Left hindlimb (tissue), 1 donor: ENCODE measurements at regions not wholly inside any gene's neighbourhood (a gene's known extent, or its start where the extent isn't known, plus 50 kb on each side); places are given as distances from the start of the nearest gene placed in this dataset.
"Not testable (repeated sequence)": the region's sequence is repeated elsewhere in the genome, so short reads cannot be mapped to it uniquely, and the experiment has no call there.

ENCODE experiments used
- DNase-seq: peaks from one replicate; pipeline ENCODE4 v3.0.0-alpha.2; 2018

DNA sequence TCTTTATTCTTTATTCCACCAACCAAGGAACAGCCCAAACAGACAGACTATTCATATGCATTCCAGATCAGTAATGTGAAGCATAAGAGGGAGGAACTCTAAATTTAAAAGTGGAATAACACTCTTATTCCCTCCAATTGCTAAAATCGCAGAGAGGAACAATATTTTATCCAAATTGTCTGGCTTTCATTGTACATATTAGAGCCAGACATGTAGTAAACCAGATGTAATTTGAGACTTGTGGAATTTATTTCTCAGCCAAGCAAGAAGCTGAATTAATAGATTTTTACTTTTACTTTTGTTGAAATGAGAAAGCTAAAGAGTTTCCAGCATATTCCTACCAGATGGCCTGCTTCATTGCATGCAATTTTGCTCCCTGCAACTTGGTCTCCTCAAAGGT is 674.6 kb upstream of the SLIT2 start:
- no peak for DNase-seq

DNA sequence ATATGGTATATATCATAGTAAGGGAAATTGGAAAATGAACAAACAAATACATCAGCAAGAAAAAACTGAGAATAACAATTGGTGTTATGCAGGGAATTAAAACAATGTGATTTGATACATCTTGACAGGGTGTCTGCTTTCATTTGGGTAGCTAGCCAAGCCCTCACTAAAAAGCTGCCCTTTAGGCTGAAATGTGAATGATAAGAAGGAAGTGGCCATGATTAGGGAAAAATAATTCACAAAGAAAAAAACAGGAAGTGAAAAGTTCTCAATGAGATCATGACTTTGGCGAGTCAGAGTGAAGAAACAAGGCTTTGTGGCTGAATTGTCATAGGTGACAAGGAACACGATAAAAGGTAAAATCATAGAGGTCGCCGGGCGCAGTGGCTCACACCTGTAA is 675.8 kb upstream of the SLIT2 start:
- no peak for DNase-seq

DNA sequence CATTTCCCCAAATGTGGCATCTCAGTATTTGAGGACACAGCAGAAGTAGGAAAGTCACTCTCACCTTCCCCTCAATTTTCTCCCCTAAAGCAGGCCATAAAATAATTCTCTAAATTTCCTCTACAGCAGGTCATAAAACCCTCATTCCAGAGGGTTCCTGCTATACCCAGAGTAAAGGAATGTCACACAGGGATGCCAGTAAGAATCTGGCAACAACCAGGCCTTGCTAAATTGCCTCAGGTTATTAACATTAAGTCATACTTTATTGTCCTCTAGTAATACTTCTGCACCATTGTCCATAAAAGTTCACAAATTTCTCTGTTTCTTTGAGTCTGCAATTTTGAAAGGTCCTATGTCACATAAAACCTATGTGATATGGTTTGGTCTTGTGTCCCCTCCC is 685.7 kb upstream of the SLIT2 start:
- no peak for DNase-seq

DNA sequence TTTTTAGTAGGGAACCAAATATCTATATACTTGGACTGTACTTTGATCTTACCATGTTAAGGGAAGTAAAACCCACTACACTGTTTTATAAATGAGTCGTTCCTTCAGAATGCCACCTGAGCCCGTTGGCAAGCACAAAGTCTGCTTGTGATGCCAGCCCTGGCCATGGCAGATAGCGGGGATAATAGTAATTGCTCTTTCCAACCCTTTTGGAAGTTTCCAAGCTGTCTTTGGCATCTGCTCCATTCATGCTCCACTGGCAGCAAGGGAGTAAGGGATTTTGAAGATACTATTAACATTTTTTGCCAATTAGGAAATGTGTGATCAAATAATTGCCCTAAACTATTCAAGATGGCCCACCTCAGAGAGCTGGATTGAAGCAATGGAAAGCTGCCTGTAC is 689.2 kb upstream of the SLIT2 start:
- no peak for DNase-seq

DNA sequence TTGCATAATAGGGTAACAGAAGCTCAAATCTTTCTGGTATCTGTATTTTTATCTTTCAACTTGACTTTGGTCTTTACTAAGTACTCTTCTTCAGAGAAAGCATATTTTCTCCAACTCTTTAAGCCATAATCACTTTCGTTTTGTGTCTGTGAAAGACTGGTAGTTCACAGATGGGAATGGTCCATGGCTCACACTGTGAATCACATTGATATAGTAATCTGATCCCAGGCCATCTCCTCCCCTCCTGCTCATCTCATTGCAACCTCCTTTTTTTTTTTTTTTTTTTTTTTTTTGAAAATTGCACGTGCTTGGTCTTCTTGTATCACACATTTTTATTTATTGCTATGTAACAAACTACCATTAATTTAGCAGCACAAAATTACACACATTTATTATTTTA is 694.5 kb upstream of the SLIT2 start:
- DNase-seq = no peak

DNA sequence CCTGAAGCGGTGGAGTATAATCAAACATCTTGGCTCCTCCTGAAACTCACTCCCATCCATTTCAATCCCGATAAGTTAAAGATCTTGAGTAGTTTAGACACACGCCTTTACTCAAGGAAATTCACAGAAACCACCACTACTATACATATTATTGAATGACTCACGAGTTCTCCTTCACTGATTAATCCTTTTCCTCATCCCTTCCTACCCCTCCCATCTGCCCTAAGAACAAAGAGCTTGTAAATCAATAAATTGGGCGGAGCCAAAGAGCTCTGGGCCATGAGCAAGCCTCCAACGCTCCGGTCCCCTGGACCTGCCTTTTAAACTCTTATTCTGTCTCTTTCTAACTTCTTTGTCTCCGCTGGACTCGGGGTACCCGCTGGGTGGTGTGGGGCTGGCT is 695.4 kb upstream of the SLIT2 start:
- not testable (repeated sequence) for DNase-seq

DNA sequence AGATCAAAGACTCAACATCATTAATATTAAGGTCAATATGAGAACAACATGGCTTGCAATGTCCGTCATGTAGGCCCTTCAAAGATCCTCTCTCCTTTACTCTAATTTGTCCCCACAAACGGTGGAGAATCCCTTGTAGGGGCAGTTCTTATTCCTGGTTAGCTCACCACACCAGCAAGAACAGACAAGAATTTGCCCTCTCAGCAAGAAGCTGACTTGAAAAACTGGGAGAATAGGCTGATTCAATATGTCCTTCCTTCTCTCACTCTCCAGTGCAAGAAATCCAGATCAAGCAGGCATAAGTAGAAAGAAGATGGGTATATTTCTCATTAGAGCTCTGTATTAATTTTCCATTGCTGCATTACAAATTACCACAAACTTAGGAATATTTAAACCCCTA is 704.2 kb upstream of the SLIT2 start:
- no peak for DNase-seq

DNA sequence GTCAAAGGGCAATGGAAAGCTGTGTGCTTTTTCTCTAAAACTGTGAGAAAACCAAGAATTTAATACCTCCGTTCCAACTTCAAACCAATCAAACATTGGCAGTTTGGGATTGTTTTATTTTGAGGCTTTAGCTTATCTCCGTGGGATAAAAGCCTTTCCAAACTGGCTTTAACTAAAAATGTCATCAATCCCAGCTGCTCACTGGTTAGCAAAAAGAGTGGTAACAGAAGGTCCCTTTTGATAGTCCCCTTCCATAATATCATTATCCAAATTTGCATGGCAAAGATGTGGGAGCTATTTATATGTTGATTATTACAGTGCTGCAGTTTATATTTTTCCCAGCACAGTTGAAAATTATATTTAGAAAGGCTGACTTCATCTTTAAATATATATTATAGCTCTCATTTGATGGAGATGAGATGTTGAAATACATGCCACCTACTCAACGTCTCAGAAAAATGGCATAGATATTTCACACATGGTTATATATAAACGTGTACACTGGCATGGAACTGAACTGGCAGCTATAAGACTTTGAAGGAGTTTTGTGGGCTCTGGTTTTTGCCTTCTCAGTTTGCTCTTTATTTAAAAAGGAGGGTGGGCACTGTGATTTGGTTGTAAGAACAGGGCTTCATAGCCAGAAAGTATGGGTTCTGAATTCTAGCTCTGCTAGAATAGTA is 707.1 kb upstream of the SLIT2 start:
- DNase-seq = no peak

DNA sequence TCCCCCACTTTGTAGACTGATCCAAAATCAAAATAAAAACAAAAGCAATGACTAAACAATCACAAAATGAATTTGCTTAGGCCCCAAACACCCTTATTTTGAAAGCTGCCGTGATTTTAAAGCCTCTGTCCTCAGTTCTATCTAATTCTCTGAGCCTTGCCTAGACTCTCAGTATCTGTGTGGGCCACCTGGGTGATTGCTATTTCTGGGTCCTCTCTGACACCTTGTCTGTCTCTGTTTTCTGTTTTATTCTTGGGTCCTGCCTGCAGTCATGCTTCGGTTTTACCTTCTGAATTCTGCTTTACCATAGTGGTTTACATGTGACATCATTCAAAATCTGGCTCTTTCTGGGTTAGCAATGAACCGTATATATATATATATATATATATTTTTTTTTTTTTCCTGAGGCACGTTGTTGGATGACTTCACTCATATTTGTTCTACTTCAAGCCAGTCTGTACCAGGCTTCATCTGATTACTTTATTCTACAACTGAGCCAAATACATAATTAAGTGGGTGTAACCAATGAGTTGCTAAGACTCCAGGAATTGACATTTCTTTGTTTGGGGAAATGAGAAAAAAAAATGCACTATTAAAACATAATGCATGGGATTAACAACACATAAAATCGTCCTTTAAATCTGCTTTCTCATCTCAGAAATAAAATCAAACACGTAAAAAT is 710.7 kb upstream of the SLIT2 start:
- no peak for DNase-seq

DNA sequence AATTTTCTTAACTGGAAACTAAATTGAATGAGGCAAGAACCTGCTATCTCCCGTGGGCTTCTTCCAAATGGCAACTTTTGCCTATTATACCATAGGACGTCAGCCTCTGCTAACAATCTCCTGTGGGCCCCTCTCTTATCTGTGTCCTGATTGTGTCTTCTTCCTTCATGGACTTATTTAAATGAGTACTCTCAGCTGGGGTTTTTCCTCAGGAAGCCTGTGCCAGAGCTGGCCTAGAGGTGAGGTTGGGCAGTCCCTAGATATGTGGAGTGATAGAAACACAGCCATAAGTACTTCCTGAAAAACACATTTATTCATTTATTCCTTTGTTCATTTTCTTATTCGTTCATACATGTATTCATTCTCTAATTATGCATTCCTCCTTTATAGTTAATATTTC is 712.5 kb upstream of the SLIT2 start:
- no peak for DNase-seq

DNA sequence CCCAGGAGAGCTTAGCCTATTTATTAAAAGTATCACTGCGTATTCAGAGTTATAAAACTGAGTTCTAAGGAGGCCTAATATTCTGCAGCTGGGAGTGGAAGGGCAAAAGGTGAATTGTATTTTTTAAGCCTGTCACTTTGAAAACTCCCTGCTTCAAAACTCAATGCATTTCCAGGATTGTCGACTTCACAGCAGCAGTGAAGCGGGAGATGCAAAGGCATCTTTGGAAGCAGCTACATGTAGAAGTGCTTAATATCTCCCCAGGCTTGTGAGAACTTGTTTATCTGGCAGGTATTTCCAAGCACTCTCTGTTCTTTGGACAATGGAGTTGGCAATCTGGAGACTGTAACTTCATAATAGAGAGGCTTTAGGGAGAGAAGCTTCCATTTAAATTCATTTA is 717.5 kb upstream of the SLIT2 start:
- no peak for DNase-seq

DNA sequence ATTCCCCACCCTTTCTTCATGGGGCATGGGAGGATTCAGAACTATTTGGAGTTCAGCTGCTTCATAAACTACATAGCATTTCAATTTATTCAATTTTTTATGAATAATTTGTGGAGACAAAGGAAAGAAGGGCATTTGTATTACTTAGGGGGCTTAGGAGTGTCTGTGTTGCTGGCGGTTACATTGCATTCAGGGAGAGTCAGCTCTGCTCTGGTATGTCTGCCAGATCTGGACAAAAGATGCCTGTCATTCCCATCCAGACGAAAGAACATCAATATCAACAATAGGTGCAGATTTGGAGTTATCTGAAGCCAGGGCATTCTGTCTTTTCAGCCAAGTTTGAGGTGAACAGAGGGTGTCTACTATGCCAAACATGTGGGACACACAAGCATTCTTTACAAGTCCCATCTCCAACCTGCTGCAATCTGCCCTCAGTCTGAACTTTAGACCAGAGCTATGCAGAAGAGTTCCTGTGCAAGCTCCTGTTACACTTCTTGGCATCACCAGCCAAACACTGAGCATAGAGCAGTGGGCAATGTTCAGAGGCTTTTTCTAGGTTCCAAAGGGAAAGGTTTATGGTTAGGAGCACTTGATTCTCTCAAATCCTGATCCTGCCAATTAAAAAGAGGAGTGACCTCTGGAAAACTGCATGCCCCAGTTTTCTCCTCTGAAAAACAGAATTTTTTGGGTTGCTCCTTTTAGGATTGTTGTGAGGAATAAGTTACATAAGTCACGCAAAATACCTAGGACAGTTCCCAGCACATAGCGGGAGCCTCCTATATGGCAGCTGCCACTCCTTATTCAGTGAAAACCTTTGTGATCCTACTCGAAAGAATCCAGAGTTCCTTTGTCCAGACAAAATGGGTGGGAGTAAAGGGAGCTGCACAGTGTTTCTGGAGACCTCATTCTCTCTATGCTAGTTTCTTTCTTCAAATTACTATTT is 719.5 kb upstream of the SLIT2 start:
- no peak for DNase-seq

DNA sequence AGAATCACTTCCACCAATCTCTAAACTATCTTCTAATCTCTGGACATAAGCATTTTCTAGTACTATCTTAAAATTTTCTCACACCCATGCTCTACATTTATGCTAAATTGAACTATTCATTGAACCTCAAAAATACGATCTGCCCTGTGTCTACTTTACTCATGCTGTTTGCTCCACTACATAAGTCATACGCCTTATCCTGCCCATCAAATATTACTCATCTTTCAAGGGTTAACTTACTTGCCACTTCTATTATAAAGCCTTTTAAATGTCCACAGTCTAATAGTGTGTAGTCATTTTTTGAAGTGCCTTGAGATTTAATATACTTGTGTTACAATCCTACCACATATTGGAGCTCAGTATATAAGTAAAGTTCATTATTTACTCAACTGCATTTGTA is 727.7 kb upstream of the SLIT2 start:
- DNase-seq = no peak

DNA sequence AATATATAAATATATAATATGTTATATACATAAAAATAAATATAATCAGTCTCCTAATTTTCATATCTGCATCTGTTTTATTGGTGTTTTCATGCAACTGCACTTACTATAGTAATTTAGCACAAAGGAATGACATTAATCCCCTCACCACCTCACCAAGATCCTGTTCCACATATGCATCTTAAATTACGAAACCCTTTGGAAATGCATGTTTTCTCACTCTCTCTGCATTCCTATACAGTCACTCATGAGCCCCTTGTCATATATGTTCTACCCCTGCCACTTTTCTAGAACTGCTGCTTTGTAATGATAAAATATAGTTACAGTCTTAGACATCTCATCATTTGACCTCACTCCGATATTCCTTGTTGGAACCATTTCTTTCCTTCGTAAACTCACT is 728.7 kb upstream of the SLIT2 start:
- no peak for DNase-seq

DNA sequence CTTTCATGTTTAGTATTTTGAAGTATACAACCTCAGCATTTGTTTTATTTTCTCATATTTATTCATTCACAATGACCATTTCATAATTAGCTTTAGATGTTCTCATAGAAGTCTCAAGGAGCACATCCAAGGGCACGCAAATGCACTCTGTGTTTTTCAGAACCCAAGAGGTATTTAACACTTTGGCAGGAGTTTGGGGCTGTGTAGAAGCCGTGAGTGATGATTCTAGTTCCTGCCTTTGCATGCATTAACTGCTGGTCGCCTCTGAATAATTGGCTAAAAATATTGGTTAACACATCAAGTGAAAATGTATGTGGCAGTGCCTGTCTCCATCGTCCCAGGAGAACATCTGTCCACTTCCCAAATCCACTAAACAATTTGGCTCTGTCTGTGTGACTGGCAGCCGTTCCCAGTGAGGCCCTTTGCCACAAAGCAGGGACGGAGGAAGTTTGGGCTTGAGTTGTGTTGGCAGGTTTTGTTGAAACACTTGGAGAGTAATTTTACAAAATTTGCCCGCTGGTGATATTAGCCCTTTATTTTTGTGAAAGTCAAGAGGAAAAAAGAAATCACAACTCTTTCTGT is 730.7 kb upstream of the SLIT2 start:
- peak; percentile 48 for DNase-seq

DNA sequence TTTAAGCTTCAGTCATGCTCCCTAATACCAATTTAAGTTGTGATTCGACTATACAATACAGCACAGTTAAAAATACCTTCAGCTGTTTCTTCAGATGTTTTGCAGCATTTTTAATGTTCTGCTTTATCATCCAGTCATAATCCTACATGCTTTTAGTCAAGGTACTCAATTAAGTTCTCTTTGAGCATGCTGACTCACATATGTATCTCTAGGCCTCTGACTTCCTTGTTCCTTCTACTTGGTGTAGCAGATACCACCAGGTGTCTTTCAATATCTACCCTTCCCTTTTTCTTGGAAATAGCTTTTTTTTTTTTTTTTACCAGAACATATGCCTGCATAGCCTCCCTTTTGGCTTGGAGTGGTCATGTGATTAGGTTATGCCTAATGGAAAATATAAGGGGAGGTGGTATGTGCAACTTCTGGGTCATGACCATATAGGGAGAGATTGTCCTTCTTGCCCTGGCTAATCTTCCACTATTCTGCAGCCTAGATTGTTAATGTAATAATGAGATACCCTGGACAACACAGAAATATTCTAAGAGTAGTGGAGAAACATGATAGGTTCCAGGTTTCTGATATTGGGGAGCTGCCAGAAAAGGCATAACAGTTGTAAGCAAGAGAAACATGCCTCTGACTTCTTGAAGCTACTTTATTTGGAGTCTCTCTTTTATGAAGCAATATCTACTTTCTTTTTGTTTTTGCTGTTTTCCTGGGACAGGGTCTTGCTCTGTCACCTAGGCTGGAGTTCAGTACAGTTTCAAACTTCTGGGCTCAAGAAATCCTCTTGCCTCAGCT is 737.2 kb upstream of the SLIT2 start:
- DNase-seq = no peak

DNA sequence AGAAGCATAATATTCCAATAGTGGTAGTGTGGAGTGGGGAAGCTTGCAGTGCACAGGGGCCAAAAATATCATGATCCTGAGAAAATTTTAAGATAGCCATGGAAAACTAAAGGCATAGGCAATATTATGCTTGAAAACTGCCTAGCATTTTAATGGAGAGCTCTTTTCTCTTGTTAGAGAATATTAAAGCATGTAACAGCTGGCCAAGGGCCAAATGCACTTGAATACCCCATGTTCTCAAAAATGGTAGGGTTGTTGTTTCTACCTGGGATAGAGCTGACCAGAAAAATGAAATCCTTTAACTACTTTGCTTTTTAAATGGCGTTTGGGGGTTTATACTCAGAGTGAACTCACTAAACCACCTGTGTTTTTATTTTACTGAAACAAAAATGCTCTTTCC is 739.6 kb upstream of the SLIT2 start:
- DNase-seq = no peak

DNA sequence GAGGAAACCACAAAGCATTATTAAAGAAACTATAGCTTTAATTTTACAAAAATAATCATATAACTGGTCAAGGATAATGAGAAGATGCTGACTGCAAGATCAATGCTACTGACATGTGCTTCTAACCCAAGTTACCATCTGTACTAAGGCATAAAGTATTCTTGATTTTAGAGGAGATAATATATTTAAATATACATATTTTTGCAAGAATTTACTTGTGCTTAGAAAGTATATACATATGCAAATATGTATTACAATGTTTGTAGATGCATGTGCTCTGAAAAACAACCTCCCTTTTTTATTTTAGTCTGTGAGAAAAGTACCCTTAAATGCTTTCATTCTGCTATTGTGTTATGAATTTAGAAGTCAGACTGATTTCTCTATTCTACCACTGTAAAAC is 740.7 kb upstream of the SLIT2 start:
- DNase-seq = no peak

DNA sequence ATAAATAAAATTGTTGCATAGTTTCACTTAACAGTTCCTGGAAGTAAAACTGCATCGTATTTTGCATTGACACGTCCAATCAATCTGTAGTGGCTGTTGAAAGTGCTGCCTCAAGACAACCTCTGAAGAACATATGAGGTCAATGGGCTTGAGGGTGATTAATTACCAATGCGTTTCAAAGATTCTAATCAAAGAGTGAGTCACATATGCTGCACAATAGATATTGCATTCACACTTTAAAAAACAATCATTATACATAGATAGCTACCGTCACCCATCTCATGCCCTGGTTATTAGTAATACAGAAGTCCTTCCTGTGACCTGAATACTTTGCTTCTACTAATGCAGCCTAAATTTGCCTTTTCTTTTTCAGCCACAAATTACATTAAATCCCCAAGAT is 743.3 kb upstream of the SLIT2 start:
- no peak for DNase-seq

DNA sequence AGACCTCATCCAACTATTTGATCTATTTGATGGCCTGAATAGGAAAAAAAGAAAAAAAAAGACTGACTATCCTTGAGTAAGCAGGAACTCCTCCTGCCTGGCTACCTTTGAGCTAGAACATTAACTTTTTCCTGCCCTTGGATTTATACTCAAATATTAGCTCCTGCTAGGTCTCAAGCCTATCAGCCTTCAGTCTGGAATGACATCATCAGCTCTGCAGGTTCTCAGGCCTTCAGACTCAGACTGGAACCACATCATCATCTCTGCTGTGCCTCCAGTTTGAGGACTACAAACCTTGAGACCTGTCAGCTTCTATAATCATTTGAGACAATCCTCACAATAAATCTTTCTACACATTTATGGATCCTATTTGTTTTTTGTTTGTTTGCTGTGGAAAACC is 754.0 kb upstream of the SLIT2 start:
- no peak for DNase-seq

DNA sequence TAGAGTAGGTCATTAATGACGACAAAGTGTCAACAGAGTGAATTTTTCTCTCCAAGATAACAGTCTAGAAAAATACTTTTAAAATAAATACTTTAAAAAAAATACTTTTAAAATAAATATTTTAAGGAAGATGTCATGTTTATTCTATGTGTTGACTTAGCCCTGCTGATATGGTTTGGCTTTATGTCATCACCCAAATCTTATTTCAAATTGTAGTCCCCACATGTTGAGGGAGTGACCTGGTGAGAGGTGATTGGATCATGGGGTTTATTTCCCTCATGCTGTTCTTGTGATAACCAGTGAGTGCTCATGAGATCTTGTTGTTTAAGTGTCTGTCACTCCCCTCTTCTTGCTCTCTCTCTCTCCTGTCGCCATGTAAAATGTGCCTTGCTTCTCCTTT is 754.9 kb upstream of the SLIT2 start:
- DNase-seq = no peak

DNA sequence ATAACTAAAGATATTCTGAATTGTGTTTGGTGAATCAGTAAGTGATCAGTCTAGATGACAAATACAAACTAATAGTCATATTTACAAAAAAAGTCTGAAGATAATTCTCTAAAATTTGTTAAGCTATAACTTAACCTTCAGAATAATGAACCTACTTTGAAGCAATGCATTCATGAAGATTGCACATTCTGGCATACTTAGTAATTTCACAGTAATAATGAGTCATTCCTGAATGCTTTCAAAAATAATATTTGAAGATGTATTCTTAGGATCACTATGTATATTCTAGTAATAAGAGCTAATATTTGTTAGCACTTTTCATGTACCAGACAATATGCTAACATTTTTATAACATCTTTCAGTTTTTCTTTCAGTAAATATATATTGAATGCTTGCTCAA is 756.7 kb upstream of the SLIT2 start:
- DNase-seq = no peak

DNA sequence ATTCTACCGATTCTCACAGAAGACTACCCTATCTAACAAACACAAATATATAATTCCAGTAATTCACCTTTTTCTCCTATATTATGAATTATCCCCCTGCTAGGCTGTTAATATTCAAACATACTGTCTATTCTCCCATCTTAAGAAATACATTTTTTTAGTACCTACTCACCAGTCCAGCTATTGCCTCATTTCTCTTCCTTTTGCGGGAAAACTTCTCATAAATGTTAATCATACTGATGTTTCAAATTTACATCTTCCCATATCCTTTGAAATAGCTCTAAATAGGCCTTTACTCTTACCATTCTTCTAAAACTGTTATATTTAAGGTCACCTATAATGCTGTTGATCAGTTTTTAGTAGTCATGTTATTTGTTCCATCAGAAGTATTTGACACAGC is 759.1 kb upstream of the SLIT2 start:
- no peak for DNase-seq
